ENCODE measurements at regions not wholly inside any gene's neighbourhood (a gene's known extent, or its start where the extent isn't known, plus 50 kb on each side); places are given as distances from the start of the nearest gene placed in this dataset.

DNA sequence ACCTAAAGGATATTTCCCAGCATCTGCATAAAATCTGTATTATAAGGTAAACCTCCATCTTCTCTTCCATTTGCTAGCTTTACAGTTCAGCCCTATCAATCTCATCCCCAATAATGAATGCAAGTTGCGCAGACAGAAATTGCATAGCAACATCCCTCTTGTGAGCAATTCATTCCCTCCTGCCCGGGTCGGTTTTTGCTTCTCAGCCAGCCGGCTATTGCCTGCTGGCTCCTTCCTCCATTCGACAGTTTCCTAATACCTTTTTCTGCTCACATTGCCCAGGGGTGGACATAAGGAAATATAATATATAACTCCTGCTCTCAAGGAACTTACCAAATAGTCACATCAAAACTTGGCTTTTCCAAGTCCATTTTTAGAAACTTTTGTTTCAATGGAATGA, 125.2 kb downstream of the FGF9 start:
- H3K36me3 ChIP-seq (ENCODE audit: control insufficient read depth, insufficient read depth, low read length): no peaks in the 10 kb centered on the region
- H3K9ac ChIP-seq (ENCODE audit: low read length): no peak overlapping the region
- no peaks in the 10 kb centered on the region for H3K27me3 ChIP-seq (ENCODE audit: control insufficient read depth, insufficient read depth, low read length)
- H3K27ac ChIP-seq (ENCODE audit: low read depth, low read length): no peak overlapping the region
- H3K4me1 ChIP-seq (ENCODE audit: control insufficient read depth, insufficient read depth, low read length): no peaks in the 10 kb centered on the region
- no peaks in the 10 kb centered on the region for H3K9me3 ChIP-seq (ENCODE audit: control insufficient read depth, insufficient read depth, low read depth, low read length)
- H3K4me3 ChIP-seq (ENCODE audit: low read depth, low read length): no peak overlapping the region

DNA sequence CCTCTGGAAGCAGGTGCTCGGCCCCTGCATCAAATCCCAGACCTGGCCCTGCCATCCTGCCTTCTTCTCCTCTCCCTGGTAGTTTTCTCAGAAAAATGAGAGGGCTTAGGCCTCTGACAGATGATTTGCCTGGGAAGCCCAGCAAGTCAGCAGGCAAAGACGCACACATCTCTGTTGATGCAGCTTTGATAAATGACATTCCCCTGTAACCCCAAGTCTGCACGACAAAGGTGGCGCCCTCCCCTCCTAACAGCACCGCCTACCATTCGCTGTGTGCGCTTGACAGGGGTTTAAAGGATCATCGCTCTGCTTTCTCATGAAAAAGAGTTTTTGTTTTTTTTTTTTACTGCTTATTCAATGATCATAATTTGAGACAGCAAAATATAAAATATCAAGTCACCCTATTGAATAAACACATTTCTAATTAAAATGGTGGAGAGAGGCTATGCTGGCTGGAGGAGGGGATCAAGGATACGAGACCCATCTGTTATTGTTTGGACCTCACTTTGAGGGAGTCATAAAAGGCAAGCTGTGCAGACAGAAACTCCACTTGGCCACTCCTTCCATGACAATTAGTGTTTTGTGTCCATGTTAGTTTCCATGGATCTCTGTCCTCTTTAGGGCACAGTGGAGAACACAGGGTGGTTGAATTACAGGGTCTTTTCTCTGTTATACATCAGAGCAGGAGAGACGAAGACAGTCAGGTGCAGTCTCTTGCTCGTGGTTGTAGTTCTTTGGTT, 126.1 kb downstream of the FGF9 start:
- Histone ChIP-seq H3K27ac (ENCODE audit: low read depth, low read length) (no peak overlapping the region), H3K4me3 (ENCODE audit: low read depth, low read length) (no peak overlapping the region), H3K4me1 (ENCODE audit: control insufficient read depth, insufficient read depth, low read length) (no peaks in the 10 kb centered on the region), H3K9me3 (ENCODE audit: control insufficient read depth, insufficient read depth, low read depth, low read length) (no peaks in the 10 kb centered on the region), H3K36me3 (ENCODE audit: control insufficient read depth, insufficient read depth, low read length) (no peaks in the 10 kb centered on the region), H3K9ac (ENCODE audit: low read length) (no peak overlapping the region), H3K27me3 (ENCODE audit: control insufficient read depth, insufficient read depth, low read length) (no peaks in the 10 kb centered on the region)

DNA sequence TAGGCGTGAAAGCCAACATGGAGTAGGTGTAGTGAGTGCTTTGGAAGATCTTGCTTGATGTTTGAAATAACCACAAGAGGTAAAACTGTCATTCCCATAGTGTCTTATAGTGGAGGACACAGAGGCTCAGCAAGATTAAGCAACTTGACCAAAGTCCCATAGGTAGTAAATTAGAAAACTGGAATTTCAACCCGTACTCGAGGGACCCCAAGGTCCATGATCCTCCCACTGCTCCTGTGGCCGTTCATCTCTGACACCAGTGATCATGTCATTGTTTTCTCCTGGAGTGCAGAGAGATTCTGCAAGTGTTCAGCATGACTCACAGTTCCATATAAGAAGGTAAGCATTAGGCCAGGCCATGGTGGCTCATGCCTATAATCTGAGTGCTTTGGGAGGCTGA, 126.9 kb downstream of the FGF9 start:
- no peak overlapping the region for H3K27ac ChIP-seq (ENCODE audit: low read depth, low read length)
- H3K4me1 ChIP-seq (ENCODE audit: control insufficient read depth, insufficient read depth, low read length): no peaks in the 10 kb centered on the region
- H3K4me3 ChIP-seq (ENCODE audit: low read depth, low read length): no peak overlapping the region
- H3K36me3 ChIP-seq (ENCODE audit: control insufficient read depth, insufficient read depth, low read length): no peaks in the 10 kb centered on the region
- H3K27me3 ChIP-seq (ENCODE audit: control insufficient read depth, insufficient read depth, low read length): no peaks in the 10 kb centered on the region
- H3K9me3 ChIP-seq (ENCODE audit: control insufficient read depth, insufficient read depth, low read depth, low read length): no peaks in the 10 kb centered on the region
- no peak overlapping the region for H3K9ac ChIP-seq (ENCODE audit: low read length)

DNA sequence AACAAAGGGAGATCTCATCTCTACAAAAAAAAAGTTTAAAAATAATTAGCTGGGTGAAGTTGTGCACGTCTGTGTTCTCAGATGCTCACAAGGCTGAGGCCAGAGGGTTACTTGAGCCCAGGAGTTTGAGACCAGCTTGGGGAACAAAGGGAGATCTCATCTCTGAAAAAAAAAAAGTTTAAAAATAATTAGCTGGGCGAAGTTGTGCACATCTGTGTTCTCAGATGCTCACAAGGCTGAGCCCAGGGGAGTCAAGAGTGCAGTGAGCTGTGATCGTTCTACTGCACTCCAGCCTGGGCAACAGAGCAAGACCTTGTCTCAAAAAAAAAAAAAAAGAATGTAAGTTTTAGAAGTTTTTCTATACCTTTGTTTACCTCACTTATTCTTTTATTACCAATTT, 127.3 kb downstream of the FGF9 start:
- Histone ChIP-seq H3K4me3 (ENCODE audit: low read depth, low read length) (no peak overlapping the region), H3K9me3 (ENCODE audit: control insufficient read depth, insufficient read depth, low read depth, low read length) (no peaks in the 10 kb centered on the region), H3K4me1 (ENCODE audit: control insufficient read depth, insufficient read depth, low read length) (no peaks in the 10 kb centered on the region), H3K27ac (ENCODE audit: low read depth, low read length) (no peak overlapping the region), H3K36me3 (ENCODE audit: control insufficient read depth, insufficient read depth, low read length) (no peaks in the 10 kb centered on the region), H3K27me3 (ENCODE audit: control insufficient read depth, insufficient read depth, low read length) (no peaks in the 10 kb centered on the region), H3K9ac (ENCODE audit: low read length) (no peak overlapping the region)

DNA sequence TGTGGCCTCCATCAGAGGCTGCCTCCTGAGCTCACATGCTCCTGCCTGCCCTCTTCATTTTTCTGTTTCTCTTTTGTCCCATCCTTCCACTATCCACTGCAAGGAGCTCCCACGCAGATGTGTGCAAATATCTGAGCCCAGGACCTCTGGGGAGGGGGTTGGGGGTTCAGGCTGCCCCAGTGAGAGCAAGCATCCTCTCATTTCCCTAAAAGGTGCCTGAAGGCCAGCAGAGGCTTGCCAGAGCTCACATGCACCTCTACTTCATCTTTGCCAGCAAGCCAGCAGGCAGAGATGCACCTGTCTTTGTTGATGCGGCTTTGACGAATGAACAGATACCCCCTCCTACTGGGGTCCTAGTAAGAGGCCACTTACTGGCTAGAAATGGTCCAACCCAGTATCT, 128.8 kb downstream of the FGF9 start:
- no peaks in the 10 kb centered on the region for H3K36me3 ChIP-seq (ENCODE audit: control insufficient read depth, insufficient read depth, low read length)
- no peaks in the 10 kb centered on the region for H3K4me1 ChIP-seq (ENCODE audit: control insufficient read depth, insufficient read depth, low read length)
- H3K9me3 ChIP-seq (ENCODE audit: control insufficient read depth, insufficient read depth, low read depth, low read length): no peaks in the 10 kb centered on the region
- H3K4me3 ChIP-seq (ENCODE audit: low read depth, low read length): no peak overlapping the region
- H3K27me3 ChIP-seq (ENCODE audit: control insufficient read depth, insufficient read depth, low read length): no peaks in the 10 kb centered on the region
- H3K27ac ChIP-seq (ENCODE audit: low read depth, low read length): no peak overlapping the region
- H3K9ac ChIP-seq (ENCODE audit: low read length): no peak overlapping the region

DNA sequence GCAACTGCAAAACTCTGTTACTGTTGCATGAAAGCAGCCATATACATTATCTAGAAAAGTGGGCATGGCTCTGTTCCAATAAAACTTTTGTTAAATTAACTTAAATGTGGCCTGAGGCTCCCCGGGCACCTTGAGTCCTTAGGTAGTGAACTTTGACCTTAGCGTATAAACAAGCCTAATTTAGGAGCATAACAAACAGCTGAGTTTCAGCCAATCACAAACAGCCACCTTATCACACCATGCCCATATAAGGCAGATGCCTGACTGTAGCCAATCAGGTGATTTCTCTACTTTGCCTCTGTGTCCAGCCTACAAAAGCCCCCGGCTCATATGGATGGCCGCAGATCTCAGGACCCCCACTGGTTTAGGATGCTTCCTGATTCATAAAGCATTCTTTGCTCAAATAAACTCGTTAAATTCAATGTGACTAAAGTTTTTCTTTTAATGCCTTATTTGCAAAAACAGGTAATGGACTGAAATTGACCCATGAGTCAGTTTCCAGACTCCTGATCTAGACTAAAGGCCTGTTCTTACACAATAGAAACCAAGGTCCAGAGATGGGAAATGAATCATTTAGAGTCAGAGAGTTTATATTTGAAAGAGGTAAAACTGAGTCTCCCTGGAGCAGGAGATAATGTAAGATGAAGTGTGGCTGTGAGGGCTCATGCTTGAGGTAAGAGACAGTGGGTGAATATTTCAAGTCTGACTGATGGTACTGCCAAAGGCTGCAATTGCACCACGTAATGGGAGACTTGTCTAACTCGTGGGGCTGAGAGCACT, 130.2 kb downstream of the FGF9 start:
- Histone ChIP-seq H3K36me3 (ENCODE audit: control insufficient read depth, insufficient read depth, low read length) (no peaks in the 10 kb centered on the region), H3K9ac (ENCODE audit: low read length) (no peak overlapping the region), H3K4me1 (ENCODE audit: control insufficient read depth, insufficient read depth, low read length) (no peaks in the 10 kb centered on the region), H3K9me3 (ENCODE audit: control insufficient read depth, insufficient read depth, low read depth, low read length) (no peaks in the 10 kb centered on the region), H3K27me3 (ENCODE audit: control insufficient read depth, insufficient read depth, low read length) (no peaks in the 10 kb centered on the region), H3K4me3 (ENCODE audit: low read depth, low read length) (no peak overlapping the region), H3K27ac (ENCODE audit: low read depth, low read length) (no peak overlapping the region)

DNA sequence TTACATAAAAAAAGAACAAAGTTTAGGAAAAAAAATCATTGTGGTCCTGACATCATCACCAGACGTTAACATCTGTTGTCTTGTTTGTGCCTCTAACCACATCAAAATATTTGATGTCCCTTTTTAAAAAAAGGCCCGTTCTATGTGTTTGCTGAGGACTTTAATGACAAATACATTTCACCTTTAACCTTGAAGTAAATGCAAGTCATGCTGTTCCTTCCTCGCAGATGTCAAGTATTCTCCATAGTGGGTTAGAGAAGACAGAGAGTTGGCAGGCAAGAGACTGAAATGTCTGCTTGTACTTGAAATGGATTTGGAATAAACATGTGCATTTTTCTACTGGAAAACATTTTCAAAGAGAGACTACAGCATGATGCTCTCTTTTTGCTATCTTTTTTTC, 134.9 kb downstream of the FGF9 start:
- H3K36me3 ChIP-seq (ENCODE audit: control insufficient read depth, insufficient read depth, low read length): no peaks in the 10 kb centered on the region
- no peaks in the 10 kb centered on the region for H3K9me3 ChIP-seq (ENCODE audit: control insufficient read depth, insufficient read depth, low read depth, low read length)
- H3K9ac ChIP-seq (ENCODE audit: low read length): no peak overlapping the region
- no peaks in the 10 kb centered on the region for H3K27me3 ChIP-seq (ENCODE audit: control insufficient read depth, insufficient read depth, low read length)
- H3K27ac ChIP-seq (ENCODE audit: low read depth, low read length): no peak overlapping the region
- H3K4me1 ChIP-seq (ENCODE audit: control insufficient read depth, insufficient read depth, low read length): no peaks in the 10 kb centered on the region
- H3K4me3 ChIP-seq (ENCODE audit: low read depth, low read length): no peak overlapping the region

DNA sequence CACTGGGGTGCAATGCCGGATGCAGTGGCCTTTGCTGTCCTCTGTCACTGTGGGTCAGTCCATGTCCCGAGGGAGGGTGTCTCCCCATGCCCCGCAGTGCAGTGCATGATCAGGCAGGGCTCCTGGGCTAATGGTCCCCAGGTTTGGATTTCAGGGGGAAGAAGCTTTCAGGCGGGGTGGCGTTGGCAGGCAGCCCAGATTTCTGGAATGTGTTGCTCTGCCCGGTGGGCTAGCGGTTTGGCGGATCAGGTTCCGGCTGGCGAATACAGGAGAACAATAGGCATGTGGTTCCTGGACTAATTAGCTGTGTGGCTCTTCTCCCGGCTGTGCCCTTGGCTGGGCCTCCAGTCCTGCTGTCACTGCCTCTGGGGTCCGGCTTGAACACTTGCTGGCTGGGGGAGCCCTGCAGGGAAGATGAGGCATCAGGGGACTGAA, 141.3 kb downstream of the FGF9 start:
- Histone ChIP-seq H3K36me3 (ENCODE audit: control insufficient read depth, insufficient read depth, low read length) (no peaks in the 10 kb centered on the region), H3K4me3 (ENCODE audit: low read depth, low read length) (no peak overlapping the region), H3K9ac (ENCODE audit: low read length) (no peak overlapping the region), H3K4me1 (ENCODE audit: control insufficient read depth, insufficient read depth, low read length) (no peaks in the 10 kb centered on the region), H3K9me3 (ENCODE audit: control insufficient read depth, insufficient read depth, low read depth, low read length) (peaks cover 4% of the 10 kb centered on the region; the same call in 1 of the 2 replicates), H3K27ac (ENCODE audit: low read depth, low read length) (no peak overlapping the region), H3K27me3 (ENCODE audit: control insufficient read depth, insufficient read depth, low read length) (no peaks in the 10 kb centered on the region; the same call in 1 of the 2 replicates)

DNA sequence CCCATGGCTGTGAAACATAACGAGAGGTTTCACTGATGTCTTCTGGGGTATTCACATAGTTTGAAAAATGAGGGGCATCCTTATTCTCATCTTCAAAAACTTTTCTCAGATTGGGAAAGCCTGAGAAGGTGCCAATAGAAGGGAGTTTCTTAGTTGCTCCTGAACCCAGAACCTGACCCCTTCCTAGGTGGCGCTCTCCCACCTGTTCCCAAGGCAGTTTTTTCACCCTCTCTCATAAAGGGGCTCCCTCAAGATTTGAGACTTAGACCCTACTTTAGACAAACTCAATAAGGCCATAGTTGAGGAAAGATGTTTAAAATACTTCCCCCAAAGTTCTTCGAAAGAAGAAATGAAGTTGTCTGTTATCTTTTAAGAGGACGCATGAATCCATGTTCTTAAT, 142.2 kb downstream of the FGF9 start:
- Histone ChIP-seq H3K27ac (ENCODE audit: low read depth, low read length) (no peak overlapping the region), H3K9ac (ENCODE audit: low read length) (no peak overlapping the region), H3K4me3 (ENCODE audit: low read depth, low read length) (no peak overlapping the region), H3K36me3 (ENCODE audit: control insufficient read depth, insufficient read depth, low read length) (no peaks in the 10 kb centered on the region), H3K4me1 (ENCODE audit: control insufficient read depth, insufficient read depth, low read length) (no peaks in the 10 kb centered on the region), H3K27me3 (ENCODE audit: control insufficient read depth, insufficient read depth, low read length) (no peaks in the 10 kb centered on the region; the same call in 1 of the 2 replicates), H3K9me3 (ENCODE audit: control insufficient read depth, insufficient read depth, low read depth, low read length) (peaks cover 10% of the 10 kb centered on the region; the same call in 1 of the 2 replicates)

DNA sequence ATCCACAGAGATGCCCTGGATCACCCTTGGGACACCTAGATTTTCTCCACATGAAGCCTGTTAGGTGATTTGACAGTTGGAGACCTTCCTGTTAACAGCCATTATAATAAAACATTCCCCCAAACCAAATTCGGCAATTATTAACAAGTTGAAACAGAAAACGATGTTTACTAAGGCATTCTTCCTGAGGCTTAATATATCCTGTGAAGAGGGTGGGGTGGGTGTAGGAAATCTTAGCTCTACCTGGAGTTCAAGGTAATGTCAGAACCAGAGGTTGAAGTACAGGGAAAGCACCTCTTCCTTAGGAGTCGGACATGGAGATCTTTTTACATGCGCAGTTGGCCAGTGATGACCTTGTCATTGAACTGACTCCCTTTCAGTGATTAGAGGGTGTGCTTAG, 143.0 kb downstream of the FGF9 start:
- Histone ChIP-seq H3K4me3 (ENCODE audit: low read depth, low read length) (no peak overlapping the region), H3K27me3 (ENCODE audit: control insufficient read depth, insufficient read depth, low read length) (no peaks in the 10 kb centered on the region; the same call in 1 of the 2 replicates), H3K9ac (ENCODE audit: low read length) (no peak overlapping the region), H3K4me1 (ENCODE audit: control insufficient read depth, insufficient read depth, low read length) (no peaks in the 10 kb centered on the region), H3K36me3 (ENCODE audit: control insufficient read depth, insufficient read depth, low read length) (no peaks in the 10 kb centered on the region), H3K27ac (ENCODE audit: low read depth, low read length) (no peak overlapping the region), H3K9me3 (ENCODE audit: control insufficient read depth, insufficient read depth, low read depth, low read length) (peaks cover 14% of the 10 kb centered on the region; the same call in 1 of the 2 replicates)

DNA sequence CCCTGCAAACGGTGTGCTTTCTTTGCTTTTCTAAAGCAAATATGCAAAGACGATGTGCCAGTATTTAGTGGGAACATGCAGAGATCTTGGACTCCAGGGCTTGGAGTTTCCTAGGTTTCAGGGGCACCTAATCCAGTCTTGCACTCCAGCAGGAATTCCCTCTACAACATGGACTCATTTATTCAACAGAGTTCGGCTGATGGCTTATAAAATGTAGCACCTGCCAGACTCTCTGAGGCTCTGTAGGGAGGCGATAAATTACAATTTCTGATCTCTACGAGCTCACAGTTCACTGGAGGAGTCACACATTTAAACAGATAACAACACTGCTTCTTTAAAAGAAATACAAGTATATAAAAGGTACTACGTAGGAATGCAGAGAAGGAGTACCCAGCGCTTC, 143.7 kb downstream of the FGF9 start:
- no peak overlapping the region for H3K4me3 ChIP-seq (ENCODE audit: low read depth, low read length)
- no peaks in the 10 kb centered on the region; the same call in 1 of the 2 replicates for H3K27me3 ChIP-seq (ENCODE audit: control insufficient read depth, insufficient read depth, low read length)
- no peak overlapping the region for H3K27ac ChIP-seq (ENCODE audit: low read depth, low read length)
- no peaks in the 10 kb centered on the region for H3K4me1 ChIP-seq (ENCODE audit: control insufficient read depth, insufficient read depth, low read length)
- peaks cover 14% of the 10 kb centered on the region; the same call in 1 of the 2 replicates for H3K9me3 ChIP-seq (ENCODE audit: control insufficient read depth, insufficient read depth, low read depth, low read length)
- H3K9ac ChIP-seq (ENCODE audit: low read length): no peak overlapping the region
- no peaks in the 10 kb centered on the region for H3K36me3 ChIP-seq (ENCODE audit: control insufficient read depth, insufficient read depth, low read length)
